Activated CD4-positive, alpha-beta T cell treated with anti-CD3 and anti-CD28 coated beads, Interleukin-2, amount 50 U/mL, for 24 hours (primary cell): ENCODE measurements at regions not wholly inside any gene's neighbourhood (a gene's known extent, or its start where the extent isn't known, plus 50 kb on each side); places are given as distances from the start of the nearest gene placed in this dataset.
A peak's percentile ranks its signal among the peaks of the same experiment; 100 is the strongest.

Experiments used
- DNase-seq, 2 donors: peaks; one replicate each; pipeline ENCODE4 v3.0.0-alpha.2; 2020; ENCODE audit warnings: low read depth in 1 of 2, low spot score in 1 of 2

- peak; percentile 52 to 55 for DNase-seq
Observed at GRCh38 chr10:77710759-77711682, 73.4 kb upstream of the KCNMA1 start.

GRCh38 chr10:77710081-77710551, 72.5 kb upstream of the KCNMA1 start:
- DNase-seq: no peak

GRCh38 chr10:77707570-77707969, 70.0 kb upstream of the KCNMA1 start:
- DNase-seq: no peak

GRCh38 chr10:77702166-77702565, 64.6 kb upstream of the KCNMA1 start:
- DNase-seq: no peak

GRCh38 chr10:77700086-77700485, 62.5 kb upstream of the KCNMA1 start:
- DNase-seq: no peak

- no peak for DNase-seq
Observed at GRCh38 chr10:77699080-77699645, 61.6 kb upstream of the KCNMA1 start.

- no peak for DNase-seq
Observed at GRCh38 chr10:77698267-77698931, 60.8 kb upstream of the KCNMA1 start.

- no peak for DNase-seq
Observed at GRCh38 chr10:77696584-77696983, 59.0 kb upstream of the KCNMA1 start.

GRCh38 chr10:77695186-77695585, 57.6 kb upstream of the KCNMA1 start:
- no peak for DNase-seq

GRCh38 chr10:77692782-77693181, 55.2 kb upstream of the KCNMA1 start:
- DNase-seq: no peak

- no peak for DNase-seq
Observed at GRCh38 chr10:77689339-77689738, 51.7 kb upstream of the KCNMA1 start.

GRCh38 chr10:77687621-77688020, 50.0 kb upstream of the KCNMA1 start:
- DNase-seq: no peak
